ENCODE measurements at regions not wholly inside any gene's neighbourhood (a gene's known extent, or its start where the extent isn't known, plus 50 kb on each side); places are given as distances from the start of the nearest gene placed in this dataset.

GRCh38 chr5:4191041-4191440, 595.4 kb downstream of the IRX1 start:
- H3K4me3 Mint-ChIP-seq (ENCODE audit: unreplicated experiment), result no peak overlapping the region
- H3K4me1 Mint-ChIP-seq (ENCODE audit: low read depth, unreplicated experiment), result no peaks in the 10 kb centered on the region
- no peak for TF ChIP-seq CTCF (IDR thresholded peaks at IDR 0.05; ENCODE audit: insufficient read depth, low read depth, low read length)
- TF ChIP-seq EZH2 (IDR thresholded peaks at IDR 0.05; ENCODE audit: insufficient read depth, low read length), result no peak
- H3K27ac Mint-ChIP-seq (ENCODE audit: unreplicated experiment), result no peak overlapping the region
- Histone ChIP-seq H3K27ac (ENCODE audit: low read depth, low read length) (no peak overlapping the region), H3K9me3 (ENCODE audit: insufficient read depth, low read depth, low read length) (no peaks in the 10 kb centered on the region), H2AFZ (ENCODE audit: low read depth, low read length) (no peak overlapping the region), H3K4me2 (ENCODE audit: low read length) (no peak overlapping the region), H3K27me3 (ENCODE audit: insufficient read depth, low read length) (no peaks in the 10 kb centered on the region), H3K4me1 (ENCODE audit: insufficient read depth, low read length) (no peaks in the 10 kb centered on the region), H4K20me1 (ENCODE audit: insufficient read depth, low read length) (no peaks in the 10 kb centered on the region), H3K79me2 (ENCODE audit: insufficient read depth, low read length) (no peaks in the 10 kb centered on the region), H3K36me3 (ENCODE audit: insufficient read depth, low read length) (no peaks in the 10 kb centered on the region), H3K9ac (ENCODE audit: low read length) (no peak overlapping the region), H3K4me3 (ENCODE audit: insufficient read depth, low read depth, low read length) (no peak overlapping the region)
- no peak for FAIRE-seq
- DNase-seq (ENCODE audit: low read depth), result no peak
- H3K9me3 Mint-ChIP-seq (ENCODE audit: unreplicated experiment), result no peaks in the 10 kb centered on the region
- H3K36me3 Mint-ChIP-seq (ENCODE audit: low read depth, unreplicated experiment), result no peaks in the 10 kb centered on the region
- H3K27me3 Mint-ChIP-seq (ENCODE audit: low read depth, unreplicated experiment), result peaks cover 9% of the 10 kb centered on the region

- DNase-seq (ENCODE audit: low read depth) (no peak), FAIRE-seq (no peak)
- TF ChIP-seq EZH2 (IDR thresholded peaks at IDR 0.05; ENCODE audit: insufficient read depth, low read length) (no peak), CTCF (IDR thresholded peaks at IDR 0.05; ENCODE audit: insufficient read depth, low read depth, low read length) (no peak)
- H4K20me1 ChIP-seq (ENCODE audit: insufficient read depth, low read length), result no peaks in the 10 kb centered on the region
- no peak overlapping the region for H3K4me2 ChIP-seq (ENCODE audit: low read length)
- no peaks in the 10 kb centered on the region for H3K27me3 ChIP-seq (ENCODE audit: insufficient read depth, low read length)
- Mint-ChIP-seq H3K27me3 (ENCODE audit: low read depth, unreplicated experiment) (peaks cover 8% of the 10 kb centered on the region), H3K9me3 (ENCODE audit: unreplicated experiment) (no peaks in the 10 kb centered on the region), H3K36me3 (ENCODE audit: low read depth, unreplicated experiment) (no peaks in the 10 kb centered on the region), H3K4me3 (ENCODE audit: unreplicated experiment) (no peak overlapping the region), H3K27ac (ENCODE audit: unreplicated experiment) (no peak overlapping the region), H3K4me1 (ENCODE audit: low read depth, unreplicated experiment) (no peaks in the 10 kb centered on the region)
- H3K79me2 ChIP-seq (ENCODE audit: insufficient read depth, low read length), result no peaks in the 10 kb centered on the region
- H3K4me3 ChIP-seq (ENCODE audit: insufficient read depth, low read depth, low read length), result no peak overlapping the region
- H3K4me1 ChIP-seq (ENCODE audit: insufficient read depth, low read length), result no peaks in the 10 kb centered on the region
- no peak overlapping the region for H2AFZ ChIP-seq (ENCODE audit: low read depth, low read length)
- H3K9ac ChIP-seq (ENCODE audit: low read length), result no peak overlapping the region
- no peak overlapping the region for H3K27ac ChIP-seq (ENCODE audit: low read depth, low read length)
- no peaks in the 10 kb centered on the region for H3K36me3 ChIP-seq (ENCODE audit: insufficient read depth, low read length)
- H3K9me3 ChIP-seq (ENCODE audit: insufficient read depth, low read depth, low read length), result no peaks in the 10 kb centered on the region
These were observed 596.1 kb downstream of the IRX1 start for GRCh38 chr5:4191703-4192102.

GRCh38 chr5:4192111-4192510, 596.5 kb downstream of the IRX1 start:
- Mint-ChIP-seq H3K27ac (ENCODE audit: unreplicated experiment) (no peak overlapping the region), H3K4me3 (ENCODE audit: unreplicated experiment) (no peak overlapping the region), H3K9me3 (ENCODE audit: unreplicated experiment) (no peaks in the 10 kb centered on the region), H3K27me3 (ENCODE audit: low read depth, unreplicated experiment) (peaks cover 8% of the 10 kb centered on the region), H3K36me3 (ENCODE audit: low read depth, unreplicated experiment) (no peaks in the 10 kb centered on the region), H3K4me1 (ENCODE audit: low read depth, unreplicated experiment) (no peaks in the 10 kb centered on the region)
- DNase-seq (ENCODE audit: low read depth) (no peak), FAIRE-seq (no peak)
- Histone ChIP-seq H3K9ac (ENCODE audit: low read length) (no peak overlapping the region), H3K36me3 (ENCODE audit: insufficient read depth, low read length) (no peaks in the 10 kb centered on the region), H3K4me3 (ENCODE audit: insufficient read depth, low read depth, low read length) (no peak overlapping the region), H3K79me2 (ENCODE audit: insufficient read depth, low read length) (no peaks in the 10 kb centered on the region), H3K27me3 (ENCODE audit: insufficient read depth, low read length) (no peaks in the 10 kb centered on the region), H3K9me3 (ENCODE audit: insufficient read depth, low read depth, low read length) (no peaks in the 10 kb centered on the region), H3K4me1 (ENCODE audit: insufficient read depth, low read length) (no peaks in the 10 kb centered on the region), H2AFZ (ENCODE audit: low read depth, low read length) (no peak overlapping the region), H4K20me1 (ENCODE audit: insufficient read depth, low read length) (no peaks in the 10 kb centered on the region), H3K27ac (ENCODE audit: low read depth, low read length) (no peak overlapping the region), H3K4me2 (ENCODE audit: low read length) (no peak overlapping the region)
- TF ChIP-seq EZH2 (IDR thresholded peaks at IDR 0.05; ENCODE audit: insufficient read depth, low read length) (no peak), CTCF (IDR thresholded peaks at IDR 0.05; ENCODE audit: insufficient read depth, low read depth, low read length) (no peak)
